RCC 7860 (cell line): ENCODE measurements at regions not wholly inside any gene's neighbourhood (a gene's known extent, or its start where the extent isn't known, plus 50 kb on each side); places are given as distances from the start of the nearest gene placed in this dataset.
"Not testable (repeated sequence)": the region's sequence is repeated elsewhere in the genome, so short reads cannot be mapped to it uniquely, and the experiment has no call there.

Experiments used
- DNase-seq: peaks from one replicate; pipeline ENCODE4 v3.0.0-alpha.2; 2015; ENCODE audit warnings: low spot score
- FAIRE-seq: peaks from 2 replicates; lab custom pipeline; 2012; peaks lifted over from hg19 to GRCh38; lab: Jason Lieb, UNC

GRCh38 chr3:169029674-169030285 is 633.7 kb downstream of the MECOM start:
- peak; percentile 18 for DNase-seq
- FAIRE-seq: no peak

- FAIRE-seq (no peak), DNase-seq (peak; percentile 43)
Measured at GRCh38 chr3:169028716-169029115, 634.8 kb downstream of the MECOM start.

GRCh38 chr3:169026543-169027182 is 636.8 kb downstream of the MECOM start:
- DNase-seq: peak; percentile 81
- FAIRE-seq: peak; percentile 94

- FAIRE-seq: no peak
- DNase-seq: no peak
Measured at GRCh38 chr3:169022457-169022856, 641.1 kb downstream of the MECOM start.

- FAIRE-seq: no peak
- no peak for DNase-seq
Measured at GRCh38 chr3:169020371-169020770, 643.1 kb downstream of the MECOM start.

GRCh38 chr3:169009453-169009852 is 654.1 kb downstream of the MECOM start:
- DNase-seq (no peak), FAIRE-seq (no peak)

GRCh38 chr3:169008776-169009358 is 654.6 kb downstream of the MECOM start:
- peak; percentile 72 for FAIRE-seq
- DNase-seq: peak; percentile 23

GRCh38 chr3:169007145-169007544 is 656.4 kb downstream of the MECOM start:
- FAIRE-seq (no peak), DNase-seq (no peak)

GRCh38 chr3:169006398-169006797 is 657.1 kb downstream of the MECOM start:
- not testable (repeated sequence) for FAIRE-seq, DNase-seq

GRCh38 chr3:169002689-169003088 is 660.8 kb downstream of the MECOM start:
- no peak for DNase-seq
- no peak for FAIRE-seq

- DNase-seq (no peak), FAIRE-seq (no peak)
Measured at GRCh38 chr3:168998792-168999191, 664.7 kb downstream of the MECOM start.

- FAIRE-seq: no peak
- no peak for DNase-seq
Measured at GRCh38 chr3:168997488-168997887, 666.0 kb downstream of the MECOM start.

GRCh38 chr3:168996622-168997021 is 666.9 kb downstream of the MECOM start:
- no peak for FAIRE-seq

GRCh38 chr3:168995129-168995528 is 668.4 kb downstream of the MECOM start:
- DNase-seq (no peak), FAIRE-seq (no peak)

More at GRCh38 chr3:168996622-168997021, 666.9 kb downstream of the MECOM start:
- no peak for DNase-seq

GRCh38 chr3:168991803-168992202 is 671.7 kb downstream of the MECOM start:
- FAIRE-seq (no peak), DNase-seq (no peak)

GRCh38 chr3:168990621-168991020 is 672.9 kb downstream of the MECOM start:
- DNase-seq (no peak), FAIRE-seq (no peak)

- FAIRE-seq (no peak), DNase-seq (no peak)
Measured at GRCh38 chr3:168990134-168990533, 673.4 kb downstream of the MECOM start.

GRCh38 chr3:168989396-168989795 is 674.1 kb downstream of the MECOM start:
- FAIRE-seq: no peak
- DNase-seq: no peak

- DNase-seq (no peak), FAIRE-seq (no peak)
Measured at GRCh38 chr3:168988853-168989252, 674.7 kb downstream of the MECOM start.

GRCh38 chr3:168984872-168985271 is 678.6 kb downstream of the MECOM start:
- FAIRE-seq: no peak
- no peak for DNase-seq

GRCh38 chr3:168983046-168983445 is 680.5 kb downstream of the MECOM start:
- no peak for FAIRE-seq

GRCh38 chr3:168981396-168981795 is 682.1 kb downstream of the MECOM start:
- DNase-seq: no peak
- FAIRE-seq: no peak

More at GRCh38 chr3:168983046-168983445, 680.5 kb downstream of the MECOM start:
- DNase-seq: no peak
